Stimulated activated naive CD8-positive, alpha-beta T cell treated with anti-CD3 and anti-CD28 coated beads, Interleukin-15, Interleukin-2, amounts not matched to agents 100 U/mL and 50 U/mL, for 24 hours (primary cell): ENCODE measurements at regions not wholly inside any gene's neighbourhood (a gene's known extent, or its start where the extent isn't known, plus 50 kb on each side); places are given as distances from the start of the nearest gene placed in this dataset.
"Not testable (repeated sequence)": the region's sequence is repeated elsewhere in the genome, so short reads cannot be mapped to it uniquely, and the experiment has no call there.

Source experiments
- ATAC-seq: fragments of 150-1000 bp; cut with Tn5 transposase; one replicate; pipeline ENCODE4 v1.10.0; 2021
- DNase-seq: peaks from one replicate; pipeline ENCODE4 v3.0.0; 2021

DNA sequence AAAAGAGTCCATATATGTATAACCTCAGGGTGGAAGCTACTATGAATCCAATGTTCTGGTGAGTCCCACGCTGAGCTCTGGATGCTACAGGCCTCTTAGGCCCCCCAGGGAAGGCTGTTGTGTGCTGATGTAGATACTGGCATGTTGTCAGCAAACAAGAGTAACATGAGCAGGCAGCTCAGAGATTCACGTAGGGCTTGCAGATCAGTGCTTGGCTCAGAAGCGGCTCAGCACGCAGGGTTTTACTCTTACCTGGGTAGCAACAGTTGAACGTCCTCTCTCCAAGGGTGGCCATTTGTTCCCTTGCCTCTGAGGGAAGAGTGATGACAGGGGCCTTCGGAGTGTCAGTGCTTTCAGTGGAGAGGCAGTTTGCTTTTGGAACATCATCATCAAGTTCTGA, 93.4 kb downstream of the ZFP64 start:
- ATAC-seq (no peak), DNase-seq (no peak)

DNA sequence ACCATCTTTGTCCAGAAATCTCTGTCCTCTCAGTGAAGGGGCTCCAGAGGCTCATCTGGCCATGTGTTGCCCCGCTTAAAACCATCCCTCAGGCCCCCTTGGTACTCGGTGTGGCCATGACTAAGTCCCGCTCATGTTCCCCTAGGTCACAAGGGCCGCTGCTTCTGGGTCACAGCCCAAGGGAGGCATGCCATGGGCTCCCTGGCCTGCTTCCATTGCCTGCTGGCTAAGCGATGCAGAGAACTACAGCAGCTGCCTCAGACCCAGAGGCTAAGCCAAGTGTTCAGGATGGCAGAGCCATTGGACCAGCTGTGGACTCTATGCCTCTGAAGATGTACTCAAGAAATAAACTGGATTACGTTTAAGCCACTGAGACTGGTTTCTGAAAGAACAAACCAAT, 95.5 kb downstream of the ZFP64 start:
- DNase-seq: no peak

DNA sequence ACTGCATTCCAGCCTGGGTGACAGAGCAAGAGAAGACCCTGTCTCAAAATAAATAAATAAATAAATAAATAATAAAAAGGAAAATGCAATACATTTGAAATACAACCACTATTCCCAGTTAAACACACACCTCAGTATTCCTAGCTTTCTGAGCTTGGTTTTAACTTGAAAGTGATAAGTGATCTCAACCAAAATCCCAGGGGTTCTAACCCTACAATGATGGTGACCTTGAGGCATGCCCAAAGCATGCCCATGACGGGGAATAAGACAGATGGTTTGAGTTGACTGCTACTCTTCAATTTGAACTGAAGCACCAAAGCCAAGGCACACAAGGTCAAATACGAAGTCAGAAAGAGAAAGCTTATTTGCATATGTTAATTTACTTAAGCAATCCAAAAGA, 96.9 kb downstream of the ZFP64 start:
- DNase-seq (no peak), ATAC-seq (no peak)

More for the DNA sequence above, 95.5 kb downstream of the ZFP64 start:
- ATAC-seq: no peak

DNA sequence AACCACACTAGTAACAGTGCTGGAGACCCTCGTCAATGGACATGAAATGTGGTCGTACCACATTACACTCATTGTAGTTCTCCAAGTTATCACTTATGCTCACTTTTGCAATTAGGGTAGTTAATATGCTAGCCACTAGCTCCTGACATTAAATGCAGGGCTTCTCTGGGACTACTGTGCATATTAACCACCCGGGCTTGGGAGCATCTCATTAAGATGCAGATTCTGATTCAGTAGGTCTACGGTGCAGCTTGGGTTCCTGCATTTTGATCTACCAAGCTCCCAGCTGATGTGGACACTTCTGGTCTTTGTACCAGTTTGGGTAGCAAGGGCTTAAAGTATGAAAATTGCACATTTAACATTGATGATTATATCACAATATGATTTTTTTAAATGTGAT, 98.0 kb downstream of the ZFP64 start:
- ATAC-seq (no peak), DNase-seq (no peak)

DNA sequence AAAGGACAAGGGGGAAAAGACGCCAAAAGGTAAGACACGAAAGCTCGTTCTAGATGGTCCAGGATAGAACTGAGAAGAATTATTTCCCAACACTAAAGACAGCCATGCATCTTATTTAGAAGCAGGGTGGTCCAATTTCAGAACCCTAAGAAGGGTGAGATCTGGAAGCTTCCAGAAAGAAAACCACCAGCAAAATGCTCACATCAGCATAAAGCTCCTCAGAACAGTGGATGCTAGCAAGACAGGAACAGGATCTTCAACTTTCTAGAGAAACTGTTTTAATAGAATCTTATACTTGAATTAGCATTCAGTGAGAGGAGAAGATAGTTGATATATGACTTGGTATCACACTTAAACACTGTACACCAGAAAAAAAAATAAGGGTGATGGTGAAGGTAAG, 101.5 kb downstream of the ZFP64 start:
- ATAC-seq (no peak), DNase-seq (no peak)

DNA sequence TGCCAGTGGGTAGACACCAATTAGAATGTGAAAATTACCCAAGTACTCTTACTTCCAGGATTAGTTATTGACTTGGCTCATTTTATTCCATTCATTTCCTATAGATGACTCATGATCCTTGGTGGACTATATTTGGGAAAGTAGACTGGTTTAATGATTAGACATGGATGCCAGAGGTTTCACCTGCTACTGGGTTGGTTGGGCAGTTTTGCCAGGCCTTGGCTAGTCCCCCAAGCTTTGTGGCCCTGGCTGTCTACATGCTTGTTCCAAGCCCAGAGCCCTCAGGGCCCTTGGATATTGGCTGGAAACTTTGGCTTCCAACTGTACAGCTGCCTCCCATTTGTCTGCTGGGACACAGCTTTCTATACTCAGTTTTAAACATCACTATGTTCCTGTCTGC, 104.1 kb downstream of the ZFP64 start:
- ATAC-seq: no peak
- DNase-seq: no peak

DNA sequence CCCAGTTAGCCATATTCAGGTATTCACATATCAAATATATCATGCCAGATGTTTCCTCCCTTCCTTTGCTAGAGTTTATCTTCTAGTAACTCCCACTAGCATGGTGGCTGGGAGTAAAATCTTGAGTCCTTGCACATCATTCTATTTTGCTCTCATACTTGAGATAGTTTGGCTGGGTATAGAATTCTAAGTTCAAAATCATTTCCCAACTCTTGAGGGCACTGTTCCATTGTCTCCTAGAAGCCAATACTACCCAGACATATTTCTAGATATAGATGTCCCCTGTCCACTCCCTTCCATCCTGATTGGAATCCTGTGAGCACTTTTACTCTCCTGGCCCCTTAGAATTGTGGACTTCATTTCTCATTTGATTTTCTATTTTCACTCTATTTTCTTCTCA, 104.7 kb downstream of the ZFP64 start:
- DNase-seq: no peak
- no peak for ATAC-seq

DNA sequence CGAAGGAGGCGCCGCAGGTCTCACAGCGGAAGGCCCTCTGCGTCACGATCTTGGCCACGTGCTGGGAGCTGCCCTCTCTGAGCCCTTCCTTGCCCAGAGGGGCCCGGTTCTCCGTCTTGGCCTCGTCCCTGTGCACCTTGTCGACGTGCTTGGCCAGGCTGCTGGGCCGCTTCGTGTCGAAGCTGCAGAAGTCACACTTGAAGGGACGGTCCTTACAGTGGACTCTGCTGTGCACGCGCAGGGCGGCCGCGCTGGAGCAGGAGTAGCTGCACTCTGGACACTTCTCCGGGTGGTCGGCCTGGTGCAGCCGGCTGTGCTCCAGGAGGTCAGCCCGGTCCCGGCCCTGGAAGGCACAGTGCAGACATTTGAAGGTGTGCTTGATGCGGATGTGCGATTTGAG, 106.9 kb downstream of the ZFP64 start:
- ATAC-seq: no peak
- no peak for DNase-seq

DNA sequence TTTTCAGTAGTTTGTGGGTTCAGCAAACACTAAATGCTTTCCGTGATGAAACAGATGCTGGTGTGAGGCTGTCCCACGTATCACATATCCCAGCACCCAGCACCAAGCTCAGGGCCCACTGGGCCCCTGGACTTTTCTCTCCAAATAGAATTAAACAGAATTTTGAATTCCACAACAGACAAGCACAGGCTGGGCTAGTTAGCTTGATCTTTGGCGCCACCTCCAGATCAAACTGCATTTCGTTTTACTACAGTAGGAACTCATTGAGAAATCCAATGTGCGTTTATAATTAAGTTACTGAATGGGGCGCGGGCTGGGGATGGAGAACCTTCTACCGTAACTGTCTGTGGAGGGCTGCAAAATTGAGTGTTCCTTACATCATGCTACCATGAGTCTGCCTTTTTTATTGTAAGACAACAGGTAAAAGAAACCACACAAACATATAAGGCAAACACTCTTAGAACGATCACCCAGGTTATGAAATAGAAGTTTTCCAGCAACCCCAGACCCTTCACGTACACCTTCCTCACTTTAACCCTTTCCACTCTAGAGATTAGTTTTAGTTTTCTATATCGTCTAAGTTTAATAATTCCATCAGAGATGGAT, 107.8 kb downstream of the ZFP64 start:
- peak; percentile 62 for DNase-seq
- ATAC-seq: peak; percentile 23

DNA sequence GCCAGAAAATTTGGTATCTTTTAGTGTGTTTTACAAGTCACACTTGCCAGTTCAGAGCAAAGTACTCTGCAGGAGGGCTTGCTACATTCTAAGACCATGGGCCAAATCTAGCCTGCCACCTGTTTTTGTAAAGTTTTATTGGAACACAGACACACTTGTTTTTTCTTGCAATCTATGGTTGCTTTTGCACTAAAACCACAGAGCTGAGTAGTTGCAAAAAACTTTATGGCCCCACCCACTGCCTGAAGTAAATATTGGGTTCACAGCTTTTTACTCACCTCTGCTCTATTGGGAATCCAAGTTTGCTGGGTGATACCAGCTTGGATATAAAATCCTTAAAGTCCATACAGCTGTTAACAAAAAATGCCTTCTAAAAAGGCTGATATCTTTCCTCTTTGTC, 109.0 kb downstream of the ZFP64 start:
- DNase-seq: no peak
- no peak for ATAC-seq

DNA sequence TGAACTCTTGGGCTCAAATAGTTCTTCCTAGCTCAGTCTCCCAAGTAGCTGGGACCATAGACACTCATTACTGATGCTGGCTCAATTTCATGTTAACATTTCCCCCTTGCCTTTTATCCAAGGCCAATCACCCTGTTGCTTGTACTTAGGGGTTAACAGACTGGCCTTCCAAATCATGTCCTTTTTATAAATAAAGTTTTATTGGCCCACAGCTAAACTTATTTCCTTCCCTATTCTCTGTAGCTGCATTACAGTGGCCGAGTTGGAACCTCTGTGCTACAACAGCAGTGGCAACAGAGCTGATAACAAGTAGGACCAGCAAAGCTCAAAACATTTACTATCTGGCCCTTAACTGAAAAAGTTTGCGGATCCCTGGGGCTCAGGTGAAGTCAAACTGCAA, 109.8 kb downstream of the ZFP64 start:
- DNase-seq (no peak), ATAC-seq (no peak)

DNA sequence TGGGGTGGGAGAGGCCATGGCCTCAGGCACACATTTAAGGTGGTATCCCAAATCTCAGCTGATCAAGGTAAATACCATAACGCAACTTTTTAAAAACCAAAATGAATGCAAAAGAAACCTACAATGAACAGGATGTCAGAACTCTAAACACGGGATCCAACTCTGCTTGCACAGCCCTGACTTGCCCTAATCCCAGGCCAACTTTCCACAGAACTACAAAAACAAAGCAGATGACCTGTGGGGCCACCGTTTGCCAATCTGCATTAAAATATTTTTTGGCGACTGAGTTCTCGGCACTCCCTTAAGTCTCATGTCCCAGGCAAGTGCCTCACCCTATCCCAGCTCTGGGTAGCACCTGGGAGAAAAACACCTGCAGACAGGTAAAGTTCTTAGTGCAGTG, 110.5 kb downstream of the ZFP64 start:
- DNase-seq (no peak), ATAC-seq (no peak)

DNA sequence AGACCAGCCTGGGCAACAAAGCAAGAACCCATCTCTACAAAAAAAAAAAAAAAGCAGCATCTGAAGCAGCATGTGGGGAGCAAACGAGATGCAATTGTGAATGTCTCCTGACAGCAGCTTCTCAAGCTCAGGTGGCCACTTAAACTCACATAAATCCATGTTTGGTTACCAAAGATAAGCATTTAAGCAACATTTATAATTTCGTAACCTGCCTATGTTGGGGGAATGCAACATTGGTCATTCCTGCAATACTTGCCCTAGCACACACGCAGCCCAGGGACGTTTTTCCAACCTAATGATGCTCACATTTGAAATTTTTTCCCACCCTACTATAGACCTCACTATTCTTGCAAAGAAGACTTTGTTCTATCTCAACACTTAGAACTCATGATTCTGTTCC, 113.3 kb downstream of the ZFP64 start:
- no peak for DNase-seq
- no peak for ATAC-seq

DNA sequence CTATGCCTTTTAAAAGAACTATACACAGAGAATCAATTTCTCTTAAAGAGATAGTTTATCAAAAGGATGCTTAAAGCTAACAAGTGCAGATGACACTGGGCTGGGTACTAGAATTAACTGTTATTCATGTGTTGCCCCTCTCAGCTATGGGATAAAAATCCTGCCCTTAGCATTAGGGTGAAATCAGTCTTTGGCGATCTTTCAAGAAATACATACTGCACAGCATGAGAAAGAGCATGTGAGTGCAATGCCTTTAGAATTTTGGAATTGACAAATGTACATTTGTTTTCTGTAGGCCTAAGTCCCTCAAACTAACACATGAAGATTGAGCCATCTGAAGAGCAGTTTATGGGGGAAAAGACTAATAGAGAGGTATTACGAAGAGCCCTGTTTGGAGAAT, 115.4 kb downstream of the ZFP64 start:
- no peak for ATAC-seq

DNA sequence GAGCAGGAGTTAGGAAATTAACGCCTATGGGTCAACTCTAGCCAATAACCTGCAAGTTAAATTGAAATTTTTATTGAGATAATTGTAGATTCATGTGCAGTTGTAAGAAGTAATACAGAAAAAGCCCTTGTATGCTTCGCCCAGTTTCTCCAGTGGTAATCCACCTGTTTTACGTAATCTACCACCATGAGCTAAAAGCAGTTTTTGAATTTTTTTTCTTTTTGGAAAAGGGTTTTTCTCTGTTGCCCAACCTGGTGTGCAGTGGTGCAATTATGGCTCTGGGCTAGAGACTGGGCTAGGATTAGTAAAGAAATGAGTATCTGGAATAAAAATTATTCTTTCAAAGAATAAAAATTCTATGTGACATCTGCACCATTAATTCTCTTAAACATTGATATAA, 116.2 kb downstream of the ZFP64 start:
- no peak for ATAC-seq
- no peak for DNase-seq

More for the DNA sequence above, 115.4 kb downstream of the ZFP64 start:
- no peak for DNase-seq

DNA sequence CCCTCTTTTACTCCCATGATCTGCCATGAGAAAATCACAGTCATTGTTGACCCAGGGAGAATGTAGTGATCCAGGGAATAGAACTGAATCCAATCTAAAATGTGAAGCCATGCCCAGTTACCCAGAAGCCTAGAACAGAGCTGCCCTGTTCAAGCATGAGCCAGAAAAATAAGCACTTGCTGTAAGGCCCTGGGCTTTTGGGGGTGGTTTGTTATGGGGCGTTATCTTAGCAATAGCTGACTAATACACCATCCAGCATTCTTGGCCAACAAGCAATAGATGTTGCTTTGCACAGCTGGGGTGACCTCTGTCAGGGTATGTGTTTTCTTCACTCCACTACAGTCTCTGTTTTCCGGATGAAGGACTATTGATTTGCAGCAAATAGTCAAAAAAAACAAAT, 120.4 kb downstream of the ZFP64 start:
- ATAC-seq (no peak), DNase-seq (no peak)

DNA sequence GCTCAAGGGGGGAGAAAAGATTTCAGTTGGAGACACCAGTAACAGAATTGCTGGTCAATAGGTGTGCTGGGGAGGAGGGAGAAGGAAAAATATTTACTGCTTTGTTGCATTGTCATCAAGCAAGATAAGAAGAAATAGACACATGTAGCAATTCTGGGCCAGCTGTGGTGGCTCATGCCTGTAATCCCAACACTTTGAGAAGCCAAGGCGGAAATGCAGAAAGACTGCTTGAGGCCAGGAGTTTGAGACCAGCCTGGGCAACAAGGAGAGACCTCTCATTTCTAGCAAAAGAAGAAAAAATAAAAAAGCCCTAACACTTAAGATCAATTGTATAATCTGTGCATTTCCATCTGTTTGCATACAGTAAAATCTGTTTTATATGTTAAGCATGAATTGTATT, 126.6 kb downstream of the ZFP64 start:
- no peak for DNase-seq
- ATAC-seq: no peak

DNA sequence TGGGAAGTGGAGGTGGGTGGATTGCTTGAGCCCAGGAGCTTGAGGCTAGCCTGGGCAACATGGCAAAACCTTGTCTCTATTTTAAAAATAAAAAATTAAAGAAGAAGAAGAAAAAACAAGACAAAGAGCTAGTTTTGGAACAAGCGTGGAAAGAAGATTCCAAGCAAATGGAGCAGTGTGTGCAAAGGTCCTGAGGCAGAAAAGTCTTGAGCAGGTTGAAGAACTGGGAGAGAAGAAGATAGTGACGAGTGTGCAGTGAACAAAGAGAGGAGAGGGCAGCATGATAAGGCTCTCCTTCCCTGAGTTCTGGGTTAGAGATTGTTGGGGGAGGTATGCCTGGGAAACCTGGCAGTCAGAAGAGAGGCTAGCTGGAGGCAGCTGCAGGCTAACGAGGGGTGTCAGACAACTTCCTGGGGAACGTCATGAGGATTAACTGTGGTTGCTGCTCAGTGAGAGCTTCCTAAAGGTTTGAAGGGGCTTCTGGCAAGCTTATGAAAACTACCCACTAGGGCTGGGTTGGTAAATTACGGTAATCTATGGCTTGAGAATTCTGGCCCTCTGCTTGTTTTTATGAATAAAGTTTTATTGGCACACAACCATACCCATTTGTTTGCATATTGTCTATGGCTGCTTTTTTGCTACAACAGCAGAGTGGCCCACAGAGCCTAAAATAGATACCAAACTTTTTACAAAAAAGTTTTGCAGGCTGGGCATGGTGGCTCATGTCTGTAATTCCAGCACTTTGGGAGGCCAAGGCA, 128.9 kb downstream of the ZFP64 start:
- no peak for ATAC-seq
- DNase-seq: no peak

DNA sequence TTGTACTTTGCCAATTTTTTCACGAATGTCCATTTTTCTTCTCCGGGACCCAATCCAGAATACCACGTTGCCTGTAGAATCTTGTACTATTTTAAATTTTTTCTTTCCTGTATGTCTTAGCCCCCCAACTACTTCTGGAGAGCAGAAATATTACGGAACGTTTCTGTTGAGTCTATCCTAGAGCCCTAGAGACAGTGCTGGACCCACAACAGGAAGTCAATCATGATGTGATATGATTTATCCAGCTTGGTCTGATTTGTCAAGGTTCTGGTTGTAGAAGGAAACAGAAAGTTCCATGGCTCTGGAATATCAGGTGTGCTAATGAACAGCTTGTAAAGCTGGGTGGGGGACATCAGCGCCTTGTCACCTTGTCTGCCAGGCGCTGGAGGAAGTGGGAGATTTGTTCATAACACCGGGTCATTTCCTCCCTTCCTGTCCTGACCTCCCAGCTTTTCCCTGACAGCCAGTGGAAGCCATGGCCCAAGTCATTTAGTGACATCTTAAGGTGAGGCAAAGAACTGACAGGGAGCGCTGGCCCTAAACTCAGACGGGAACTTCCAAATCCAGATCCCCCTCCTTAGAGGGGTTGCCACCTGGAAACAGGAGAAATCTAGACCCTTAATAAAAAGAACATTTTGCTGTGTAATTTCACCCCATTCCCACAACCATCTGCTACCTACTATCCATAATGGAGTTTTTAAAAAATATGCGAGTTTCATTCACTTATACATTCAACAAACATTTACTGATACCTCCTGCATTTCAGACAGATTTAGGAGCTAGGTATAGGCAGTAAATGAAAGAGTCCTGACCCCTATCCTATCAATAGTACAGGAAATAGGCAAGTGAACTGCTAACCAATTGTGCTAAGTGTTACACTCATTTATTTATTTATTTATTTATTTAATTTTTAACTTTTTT, 130.5 kb downstream of the ZFP64 start:
- no peak for DNase-seq
- ATAC-seq: no peak

DNA sequence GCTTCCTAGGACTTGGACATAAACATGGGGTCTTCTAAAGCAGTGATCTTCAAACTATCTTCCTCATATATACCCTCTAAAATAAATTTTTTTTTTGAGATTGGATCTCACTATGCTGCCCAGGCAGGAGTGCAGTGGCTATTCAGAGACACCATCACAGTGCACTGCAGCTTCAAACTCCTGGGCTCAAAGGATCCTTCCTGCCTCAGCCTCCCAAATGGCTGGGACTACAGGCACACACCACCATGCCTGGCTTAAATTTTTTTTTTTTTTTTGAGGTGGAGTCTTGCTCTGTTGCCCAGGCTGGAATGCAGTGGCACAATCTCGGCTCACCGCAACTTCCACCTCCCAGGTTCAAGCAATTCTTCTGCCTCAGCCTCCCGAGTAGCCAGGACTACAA, 134.4 kb downstream of the ZFP64 start:
- not testable (repeated sequence) for ATAC-seq, DNase-seq

DNA sequence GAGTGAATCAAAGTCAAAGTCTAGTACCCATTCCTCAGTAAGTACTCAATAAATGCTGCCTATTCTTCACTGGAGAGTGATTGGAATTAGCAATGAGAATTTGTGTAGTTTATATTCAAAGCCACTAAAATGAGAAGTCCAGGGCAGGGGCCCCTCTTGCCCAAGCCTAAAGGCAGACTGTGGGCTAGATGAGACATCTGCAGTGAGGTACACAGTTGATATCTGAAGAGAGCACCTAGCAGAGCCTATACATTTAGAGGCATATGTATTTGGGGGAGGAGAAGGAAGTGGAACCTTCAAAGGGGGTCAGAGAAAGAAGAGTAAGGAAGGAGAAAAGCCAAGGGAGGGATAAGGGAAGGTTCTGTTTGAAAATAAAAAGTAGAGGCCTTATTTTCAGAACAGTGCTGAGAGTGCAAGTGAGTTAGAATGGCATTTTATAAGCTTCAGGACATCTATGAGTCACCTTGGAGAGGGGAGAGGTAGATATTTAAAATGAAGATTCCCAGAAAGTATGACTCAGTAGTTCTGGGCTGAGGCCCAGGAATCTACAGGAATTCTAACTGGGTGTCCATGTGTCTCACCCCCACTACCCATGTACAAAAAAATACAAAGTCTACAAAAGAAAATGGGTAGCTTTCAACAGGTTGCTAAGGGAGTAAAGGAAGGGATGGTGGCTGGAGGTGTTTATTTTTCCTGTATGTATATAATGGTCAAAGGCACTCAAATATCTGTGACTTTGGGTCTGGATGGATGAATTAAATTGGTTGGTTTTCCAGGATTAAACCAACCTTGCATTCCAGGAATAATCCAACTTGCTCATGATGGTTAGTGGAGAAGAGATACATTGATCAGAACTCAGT, 135.1 kb downstream of the ZFP64 start:
- DNase-seq (no peak), ATAC-seq (no peak)

DNA sequence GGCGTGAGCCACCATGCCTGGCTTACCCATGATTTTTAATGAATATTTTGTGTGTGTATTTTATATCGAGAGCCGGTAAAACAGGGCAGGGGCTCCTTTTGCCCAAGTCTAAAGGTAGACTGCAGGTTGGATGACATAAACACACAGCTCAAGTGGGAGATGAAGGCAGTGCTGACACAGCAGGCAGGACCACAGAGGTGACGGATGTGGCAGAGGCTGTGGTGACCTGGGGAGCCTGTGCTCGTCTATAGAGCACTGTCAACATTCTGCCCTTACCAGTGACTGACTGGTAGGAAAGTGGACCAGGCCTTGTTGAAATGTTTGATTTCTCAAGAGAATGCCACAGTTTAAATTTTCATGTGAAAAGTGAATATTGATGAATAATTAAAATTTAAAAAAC, 137.5 kb downstream of the ZFP64 start:
- ATAC-seq (peak; percentile 46), DNase-seq (no peak)
